Left ventricle myocardium superior (tissue), 1 donor: ENCODE measurements at regions not wholly inside any gene's neighbourhood (a gene's known extent, or its start where the extent isn't known, plus 50 kb on each side); places are given as distances from the start of the nearest gene placed in this dataset.

ENCODE experiments used
- ATAC-seq: fragments of 200-7000 bp; cut with Tn5 transposase; one replicate; pipeline ENCODE4 v1.9.1; 2020; ENCODE audit warnings: mild to moderate bottlenecking, moderate library complexity
- DNase-seq: peaks from one replicate; pipeline ENCODE4 v3.0.0-alpha.2; 2020
- intact Hi-C: fragments of 100-400 bp; cut with micrococcal nuclease; formaldehyde crosslinking; loops from one replicate; pipeline ENCODE4 v1.11.0; 2022
- donor health status: DM: no; HTN: yes; CAD: no; lungs with severe emphysema.

- ATAC-seq = peak; percentile 49
- DNase-seq = no peak
- intact Hi-C loops = loop anchor here (10.0 kb wide), 1 partner anchor 117 kb away; no protein-coding TSS in a partner anchor
Measured at GRCh38 chr10:10797513-10797912, 220.2 kb upstream of the CELF2 start.

- DNase-seq (peak; percentile 48), ATAC-seq (peak; percentile 72)
- intact Hi-C loops = loop anchor here (10.0 kb wide), 1 partner anchor 117 kb away; no protein-coding TSS in a partner anchor
Measured at GRCh38 chr10:10798102-10798863, 219.4 kb upstream of the CELF2 start.

GRCh38 chr10:10798864-10799192 is 218.8 kb upstream of the CELF2 start:
- intact Hi-C loops = loop anchor here (10.0 kb wide), 1 partner anchor 116 kb away; no protein-coding TSS in a partner anchor
- DNase-seq = no peak
- ATAC-seq = peak; percentile 3

GRCh38 chr10:10800961-10801360 is 216.7 kb upstream of the CELF2 start:
- ATAC-seq = no peak
- DNase-seq = no peak
- intact Hi-C loops = no loop called here

GRCh38 chr10:10803278-10803677 is 214.4 kb upstream of the CELF2 start:
- DNase-seq (peak; percentile 49), ATAC-seq (peak; percentile 93)
- intact Hi-C loops = no loop called here

GRCh38 chr10:10804061-10804460 is 213.6 kb upstream of the CELF2 start:
- intact Hi-C loops = no loop called here
- DNase-seq = no peak
- no peak for ATAC-seq

- no peak for DNase-seq
- intact Hi-C loops = no loop called here
- peak; percentile 27 for ATAC-seq
Measured at GRCh38 chr10:10804998-10805740, 212.5 kb upstream of the CELF2 start.

- DNase-seq (no peak), ATAC-seq (no peak)
- intact Hi-C loops = no loop called here
Measured at GRCh38 chr10:10807106-10807505, 210.6 kb upstream of the CELF2 start.

GRCh38 chr10:10811562-10811961 is 206.1 kb upstream of the CELF2 start:
- no peak for DNase-seq
- ATAC-seq = no peak
- intact Hi-C loops = no loop called here

- intact Hi-C loops = no loop called here
- no peak for ATAC-seq
- no peak for DNase-seq
Measured at GRCh38 chr10:10813656-10814055, 204.0 kb upstream of the CELF2 start.

- intact Hi-C loops = no loop called here
- ATAC-seq = no peak
- DNase-seq = no peak
Measured at GRCh38 chr10:10814069-10814468, 203.6 kb upstream of the CELF2 start.

GRCh38 chr10:10816447-10816846 is 201.2 kb upstream of the CELF2 start:
- DNase-seq = no peak
- intact Hi-C loops = no loop called here
- ATAC-seq = no peak

GRCh38 chr10:10817609-10818008 is 200.1 kb upstream of the CELF2 start:
- intact Hi-C loops = no loop called here
- DNase-seq (no peak), ATAC-seq (no peak)

- peak; percentile 88 for ATAC-seq
- DNase-seq = no peak
- intact Hi-C loops = no loop called here
Measured at GRCh38 chr10:10818082-10818481, 199.6 kb upstream of the CELF2 start.

- DNase-seq = no peak
- intact Hi-C loops = no loop called here
- ATAC-seq = peak; percentile 60
Measured at GRCh38 chr10:10819206-10819856, 198.3 kb upstream of the CELF2 start.

- intact Hi-C loops = no loop called here
- DNase-seq (no peak), ATAC-seq (no peak)
Measured at GRCh38 chr10:10821926-10822325, 195.7 kb upstream of the CELF2 start.

GRCh38 chr10:10824591-10825148 is 193.0 kb upstream of the CELF2 start:
- intact Hi-C loops = no loop called here
- ATAC-seq (peak; percentile 91), DNase-seq (peak; percentile 60)

GRCh38 chr10:10826125-10826524 is 191.5 kb upstream of the CELF2 start:
- intact Hi-C loops = no loop called here

GRCh38 chr10:10828623-10829022 is 189.0 kb upstream of the CELF2 start:
- intact Hi-C loops = no loop called here
- no peak for DNase-seq
- no peak for ATAC-seq

More at GRCh38 chr10:10826125-10826524, 191.5 kb upstream of the CELF2 start:
- ATAC-seq (no peak), DNase-seq (no peak)

GRCh38 chr10:10829576-10829975 is 188.1 kb upstream of the CELF2 start:
- ATAC-seq (peak; percentile 30), DNase-seq (no peak)
- intact Hi-C loops = no loop called here
